Ishikawa (cell line): ENCODE measurements at regions not wholly inside any gene's neighbourhood (a gene's known extent, or its start where the extent isn't known, plus 50 kb on each side); places are given as distances from the start of the nearest gene placed in this dataset.
A peak's percentile ranks its signal among the peaks of the same experiment; 100 is the strongest.

Source experiments
- CEBPB ChIP-seq: IDR thresholded peaks from 2 replicates; pipeline ENCODE4 v1.6.1; 2012
- CREB1 ChIP-seq: IDR thresholded peaks from 2 replicates; pipeline ENCODE4 v1.6.1; 2012; ENCODE audit warnings: low read depth
- EGR1 ChIP-seq: IDR thresholded peaks from 2 replicates; pipeline ENCODE4 v1.6.1; 2012
- EP300 ChIP-seq: IDR thresholded peaks from 2 replicates; pipeline ENCODE4 v1.6.1; 2012; ENCODE audit warnings: borderline replicate concordance
- FOXM1 ChIP-seq: IDR thresholded peaks from 2 replicates; pipeline ENCODE4 v1.6.1; 2012; ENCODE audit warnings: low read depth, borderline replicate concordance
- MAX ChIP-seq: IDR thresholded peaks from 2 replicates; pipeline ENCODE4 v1.6.1; 2012
- NFIC ChIP-seq: IDR thresholded peaks from 2 replicates; pipeline ENCODE4 v1.6.1; 2012
- RAD21 ChIP-seq: IDR thresholded peaks from 2 replicates; pipeline ENCODE4 v1.6.1; 2012; ENCODE audit warnings: low read depth
- REST ChIP-seq: IDR thresholded peaks from 2 replicates; pipeline ENCODE4 v1.6.1; 2012; ENCODE audit warnings: low read depth, mild to moderate bottlenecking
- TAF1 ChIP-seq: IDR thresholded peaks from 2 replicates; pipeline ENCODE4 v1.6.1; 2012; ENCODE audit warnings: low read depth, mild to moderate bottlenecking
- TCF12 ChIP-seq: IDR thresholded peaks from 2 replicates; pipeline ENCODE4 v1.6.1; 2012; ENCODE audit warnings: low read depth
- TEAD4 ChIP-seq: IDR thresholded peaks from 2 replicates; pipeline ENCODE4 v1.6.1; 2012
- YY1 ChIP-seq: IDR thresholded peaks from 2 replicates; pipeline ENCODE4 v1.6.1; 2012; ENCODE audit warnings: low read depth
- ZBTB7A ChIP-seq: IDR thresholded peaks from 2 replicates; pipeline ENCODE4 v1.6.1; 2012; ENCODE audit warnings: low read depth
- TF ChIP-seq, protein P1 (sequence below): IDR thresholded peaks from 2 replicates; pipeline ENCODE4 v1.6.1; 2012

DNA sequence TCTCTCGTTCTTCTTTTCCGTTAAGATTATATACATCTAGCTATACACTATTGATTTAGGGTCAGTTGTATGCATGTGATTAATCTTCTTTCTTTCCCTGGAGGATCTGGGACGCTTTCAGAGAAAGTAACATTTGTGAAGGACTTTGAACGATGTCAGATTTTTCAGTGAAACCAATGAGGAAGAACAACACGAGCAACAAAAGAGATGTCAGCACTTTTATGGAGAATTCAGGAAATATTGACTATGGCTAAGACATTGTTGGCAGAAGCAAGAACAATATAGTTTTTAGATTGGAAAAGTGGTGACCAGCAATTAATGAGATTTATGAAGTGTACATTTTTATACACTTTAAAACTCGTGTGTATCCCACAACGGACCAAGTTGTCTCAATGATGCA lies 355.5 kb downstream of the TGFB2 start:
- TF ChIP-seq REST (no peak), EGR1 (no peak), EP300 (no peak), TCF12 (no peak), MAX (no peak), FOXM1 (no peak), RAD21 (no peak)
- TF ChIP-seq, protein P1, sequence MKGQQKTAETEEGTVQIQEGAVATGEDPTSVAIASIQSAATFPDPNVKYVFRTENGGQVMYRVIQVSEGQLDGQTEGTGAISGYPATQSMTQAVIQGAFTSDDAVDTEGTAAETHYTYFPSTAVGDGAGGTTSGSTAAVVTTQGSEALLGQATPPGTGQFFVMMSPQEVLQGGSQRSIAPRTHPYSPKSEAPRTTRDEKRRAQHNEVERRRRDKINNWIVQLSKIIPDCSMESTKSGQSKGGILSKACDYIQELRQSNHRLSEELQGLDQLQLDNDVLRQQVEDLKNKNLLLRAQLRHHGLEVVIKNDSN = no peak

- TF ChIP-seq EP300 (no peak), TEAD4 (no peak), NFIC (no peak), CEBPB (no peak), FOXM1 (no peak)
These were observed 356.0 kb downstream of the TGFB2 start for GRCh38 chr1:218701131-218701530.

- TF ChIP-seq NFIC (peak; percentile 64), TEAD4 (peak; percentile 55; the same call in 1 of the 2 replicates), RAD21 (no peak), TCF12 (peak; percentile 64)
These were observed 357.6 kb downstream of the TGFB2 start for GRCh38 chr1:218702775-218703174.

DNA sequence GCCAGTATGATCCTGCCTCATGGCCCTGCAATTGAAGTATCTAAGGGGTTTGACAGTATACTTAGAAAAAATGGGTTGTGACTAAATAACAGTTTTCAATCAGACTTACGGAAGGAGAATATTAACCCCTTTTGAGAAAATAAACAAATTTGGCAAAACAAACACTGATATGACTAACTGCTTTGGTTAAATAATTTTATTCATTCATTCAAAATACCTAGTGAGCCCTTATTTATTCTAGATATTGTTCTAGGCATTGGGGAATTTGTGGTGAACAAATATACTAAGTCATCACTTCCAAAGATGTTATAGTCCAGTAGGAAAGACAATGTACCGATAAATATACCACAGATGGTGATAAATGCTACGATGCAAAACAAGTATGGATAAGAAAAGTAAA lies 358.7 kb downstream of the TGFB2 start:
- TF ChIP-seq EP300 (no peak), CREB1 (no peak), EGR1 (no peak), TCF12 (no peak), YY1 (no peak), TEAD4 (no peak), NFIC (no peak), CEBPB (no peak), ZBTB7A (no peak), RAD21 (no peak)
- TF ChIP-seq, protein P1 = no peak

GRCh38 chr1:218705391-218705790 lies 360.3 kb downstream of the TGFB2 start:
- TF ChIP-seq FOXM1 (no peak), TEAD4 (no peak), RAD21 (no peak), CREB1 (no peak), REST (no peak), EP300 (no peak), EGR1 (no peak), TCF12 (no peak), TAF1 (no peak), YY1 (no peak), MAX (no peak)

GRCh38 chr1:218705911-218706893 lies 361.1 kb downstream of the TGFB2 start:
- TF ChIP-seq RAD21 (no peak), TCF12 (peak; percentile 30; the same call in 1 of the 2 replicates), CEBPB (no peak), FOXM1 (peak; percentile 51; the same call in 1 of the 2 replicates), TAF1 (no peak), CREB1 (no peak), YY1 (0 out of 2 replicates have a peak, but pooled peaks have one; percentile 16), TEAD4 (peak; percentile 65), ZBTB7A (no peak), NFIC (peak; percentile 20; the same call in 1 of the 2 replicates), EGR1 (no peak), EP300 (peak; percentile 64; the same call in 1 of the 2 replicates), REST (no peak), MAX (peak; percentile 62; the same call in 1 of the 2 replicates)
- TF ChIP-seq, protein P1 = no peak
